Cardiac muscle cell (in vitro differentiated cells and primary cell): ENCODE measurements at regions not wholly inside any gene's neighbourhood (a gene's known extent, or its start where the extent isn't known, plus 50 kb on each side); places are given as distances from the start of the nearest gene placed in this dataset.
"Not testable (repeated sequence)": the region's sequence is repeated elsewhere in the genome, so short reads cannot be mapped to it uniquely, and the experiment has no call there.

Experiments
- DNase-seq, 2 donors: peaks; one replicate each; pipeline versions ENCODE4 v3.0.0 to v3.0.0-alpha.2; 2010 to 2017; ENCODE audit warnings: low read depth in 1 of 2, low spot score in 1 of 2
- H3K27ac ChIP-seq: fragments of 200-600 bp; sonication (generic); 2 replicates; pipeline ENCODE4 v1.5.1; 2016
- H3K27me3 ChIP-seq: fragments of 200-600 bp; sonication (generic); 2 replicates; pipeline ENCODE4 v1.6.0; 2016; ENCODE audit warnings: control low read depth
- H3K36me3 ChIP-seq: fragments of 200-600 bp; sonication (generic); 2 replicates; pipeline ENCODE4 v1.5.1; 2016; ENCODE audit warnings: control low read depth
- H3K4me1 ChIP-seq: fragments of 200-600 bp; sonication (generic); 2 replicates; pipeline ENCODE4 v1.8.1; 2017; ENCODE audit warnings: low read depth, mild to moderate bottlenecking, mixed run types
- H3K4me3 ChIP-seq: fragments of 200-600 bp; sonication (generic); 2 replicates; pipeline ENCODE4 v1.5.1; 2016; ENCODE audit warnings: mild to moderate bottlenecking
- H3K9me3 ChIP-seq: fragments of 200-600 bp; sonication (generic); 2 replicates; pipeline ENCODE4 v1.5.1; 2017; ENCODE audit warnings: low read depth, mild to moderate bottlenecking, control low read depth
- CTCF ChIP-seq: IDR thresholded peaks from 2 replicates; pipeline ENCODE4 v1.5.1; 2012; ENCODE audit warnings: low read depth, mild to moderate bottlenecking, low read length

- no peaks in the 10 kb centered on the region for H3K4me1 ChIP-seq
- no peak for TF ChIP-seq CTCF
- H3K36me3 ChIP-seq: no peaks in the 10 kb centered on the region
- DNase-seq: no peak
- no peak overlapping the region for H3K27ac ChIP-seq
- H3K27me3 ChIP-seq: no peaks in the 10 kb centered on the region
- no peak overlapping the region for H3K4me3 ChIP-seq
- no peaks in the 10 kb centered on the region for H3K9me3 ChIP-seq
These were observed 185.8 kb downstream of the B3GLCT start for GRCh38 chr13:31385540-31385939.

GRCh38 chr13:31394506-31394905 lies 194.7 kb downstream of the B3GLCT start:
- H3K27ac ChIP-seq: no peak overlapping the region
- TF ChIP-seq CTCF: no peak
- H3K9me3 ChIP-seq: no peaks in the 10 kb centered on the region
- no peaks in the 10 kb centered on the region for H3K36me3 ChIP-seq
- no peaks in the 10 kb centered on the region for H3K27me3 ChIP-seq
- DNase-seq: no peak
- no peaks in the 10 kb centered on the region for H3K4me1 ChIP-seq
- H3K4me3 ChIP-seq: no peak overlapping the region

GRCh38 chr13:31395090-31395489 lies 195.3 kb downstream of the B3GLCT start:
- Histone ChIP-seq H3K27me3 (no peaks in the 10 kb centered on the region), H3K4me1 (no peaks in the 10 kb centered on the region), H3K4me3 (no peak overlapping the region), H3K27ac (no peak overlapping the region), H3K9me3 (no peaks in the 10 kb centered on the region), H3K36me3 (no peaks in the 10 kb centered on the region)
- DNase-seq: no peak
- no peak for TF ChIP-seq CTCF

GRCh38 chr13:31399690-31400089 lies 199.9 kb downstream of the B3GLCT start:
- Histone ChIP-seq H3K9me3 (no peaks in the 10 kb centered on the region), H3K27ac (no peak overlapping the region), H3K4me1 (no peaks in the 10 kb centered on the region), H3K27me3 (no peaks in the 10 kb centered on the region), H3K36me3 (no peaks in the 10 kb centered on the region), H3K4me3 (no peak overlapping the region)
- TF ChIP-seq CTCF: no peak
- no peak for DNase-seq

- not testable (repeated sequence) for H3K4me1 ChIP-seq, H3K9me3 ChIP-seq, H3K4me3 ChIP-seq, H3K27ac ChIP-seq, DNase-seq, H3K36me3 ChIP-seq, H3K27me3 ChIP-seq
These were observed 203.9 kb downstream of the B3GLCT start for GRCh38 chr13:31403711-31404110.

GRCh38 chr13:31408927-31409326 lies 209.2 kb downstream of the B3GLCT start:
- no peaks in the 10 kb centered on the region for H3K9me3 ChIP-seq
- no peak overlapping the region for H3K27ac ChIP-seq
- no peak for DNase-seq
- TF ChIP-seq CTCF: no peak
- no peaks in the 10 kb centered on the region for H3K27me3 ChIP-seq
- H3K4me3 ChIP-seq: no peak overlapping the region
- no peaks in the 10 kb centered on the region for H3K4me1 ChIP-seq
- H3K36me3 ChIP-seq: no peaks in the 10 kb centered on the region
